HG03045 (cell line): ENCODE measurements at regions not wholly inside any gene's neighbourhood (a gene's known extent, or its start where the extent isn't known, plus 50 kb on each side); places are given as distances from the start of the nearest gene placed in this dataset.

Source experiments
- ATAC-seq: cut with Tn5 transposase; IDR thresholded peaks from one replicate; pipeline ENCODE4 v1.9.1; 2021; ENCODE audit warnings: mild to moderate bottlenecking, moderate library complexity; ENCODE audit not compliant: unreplicated experiment

DNA sequence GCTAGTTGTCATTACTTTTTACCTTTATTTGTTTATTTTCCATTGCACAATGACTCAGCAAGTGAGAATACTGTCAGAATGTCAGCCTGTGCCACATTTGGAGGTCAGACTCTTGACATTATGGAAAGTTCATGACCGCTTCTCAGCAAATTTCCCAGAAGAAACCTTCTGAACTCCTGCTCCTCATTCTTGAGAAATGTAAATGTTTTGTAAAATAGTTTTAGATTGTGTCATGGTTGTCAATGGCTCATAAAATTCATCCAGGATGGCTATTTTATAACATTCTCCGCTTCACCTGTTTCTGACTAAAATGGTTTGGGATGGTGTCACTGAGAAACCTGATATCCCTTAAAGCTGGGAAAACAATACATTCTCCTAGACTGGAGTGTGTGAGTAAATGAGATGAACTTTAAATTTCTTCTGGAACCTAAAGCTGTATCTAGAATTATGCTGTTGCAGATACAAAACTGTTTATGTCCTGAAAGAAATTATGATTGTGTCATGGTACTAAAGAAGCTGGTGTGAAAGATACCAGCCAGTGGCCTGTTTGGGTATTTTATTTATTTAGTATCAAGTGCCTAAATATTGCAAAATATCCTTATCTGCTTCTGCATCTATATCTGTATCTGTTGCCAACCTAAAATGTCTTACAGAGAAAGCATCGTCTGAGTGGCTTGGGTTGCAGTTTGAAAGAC, 671.7 kb downstream of the GATA3 start:
- ATAC-seq: no peak

DNA sequence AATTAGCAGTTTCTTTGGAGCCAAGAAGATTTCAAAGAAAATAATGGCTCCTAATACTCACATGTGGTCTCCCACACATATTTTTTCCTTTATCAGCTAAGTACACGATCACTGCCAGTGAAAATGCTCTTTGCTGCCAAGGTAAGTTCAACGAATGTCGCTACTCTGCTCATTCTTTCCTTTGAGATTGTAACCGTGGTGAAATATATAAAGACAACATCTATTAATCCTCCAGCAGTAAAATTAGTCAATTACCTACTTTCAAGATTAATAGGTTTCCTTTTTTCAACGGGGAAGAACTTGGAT, 672.2 kb downstream of the GATA3 start:
- no peak for ATAC-seq

DNA sequence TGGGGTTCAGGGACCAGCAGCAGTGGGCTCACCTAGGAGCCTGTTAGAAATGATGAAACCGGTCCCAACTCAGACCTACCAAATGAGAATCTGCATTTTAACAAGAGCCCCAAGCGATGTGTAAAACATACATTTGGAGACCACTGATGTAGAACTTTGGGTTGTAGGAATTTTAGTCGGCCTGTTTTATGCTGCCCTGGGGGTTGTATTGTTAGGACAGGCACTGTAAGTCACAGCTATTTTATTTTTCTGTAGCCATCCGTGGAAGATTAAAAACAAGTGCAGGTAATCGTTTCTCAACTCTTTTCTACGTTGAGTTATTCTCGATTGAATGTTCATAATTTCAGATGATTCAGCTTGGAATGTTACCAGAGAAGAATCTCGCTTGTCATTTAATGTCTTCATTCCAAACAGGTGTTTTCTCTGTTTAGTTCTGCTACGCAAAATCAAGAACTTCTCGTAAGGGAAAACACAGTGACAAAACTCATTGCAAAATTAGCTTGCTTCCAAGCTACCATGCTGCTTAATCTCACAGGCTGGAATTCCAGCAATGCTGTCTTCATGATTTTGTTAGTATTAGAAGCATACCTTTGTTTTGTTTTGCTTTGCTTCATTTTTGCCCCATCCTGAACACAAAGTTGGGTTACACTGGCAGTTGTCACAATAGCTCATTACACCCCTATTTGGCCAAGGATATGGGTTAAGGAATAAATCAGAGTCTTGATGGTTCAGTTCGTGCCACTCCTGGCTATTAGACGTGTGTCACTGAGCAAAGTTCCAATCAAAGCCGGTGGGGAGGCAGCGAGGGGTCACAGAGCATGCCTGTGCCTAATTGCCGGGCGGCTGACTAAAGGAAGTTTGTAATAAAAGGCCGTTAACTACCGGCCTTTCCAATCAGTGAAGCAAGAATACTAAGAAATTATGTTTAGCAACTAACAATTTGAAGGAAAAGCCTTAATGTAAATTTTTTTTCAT, 676.9 kb downstream of the GATA3 start:
- ATAC-seq: no peak

DNA sequence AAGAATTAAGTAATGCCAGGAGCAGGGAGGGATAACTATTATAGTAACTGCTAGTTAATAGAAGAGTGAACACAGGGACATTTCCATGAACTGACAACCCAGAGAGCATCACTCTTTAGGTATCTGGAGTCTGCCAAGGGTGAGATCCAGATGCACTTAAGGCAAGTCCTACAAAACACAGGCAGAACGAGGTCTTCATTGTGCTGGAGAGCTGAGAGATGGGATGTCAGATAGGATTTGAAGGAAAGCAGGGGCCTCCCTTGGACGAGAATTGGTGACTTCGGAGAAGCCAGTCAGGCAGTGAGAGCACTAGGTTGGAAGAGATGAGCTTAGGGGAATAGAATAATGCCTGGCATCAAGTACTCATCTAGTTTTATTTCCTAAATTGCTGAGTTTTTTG, 684.5 kb downstream of the GATA3 start:
- no peak for ATAC-seq

DNA sequence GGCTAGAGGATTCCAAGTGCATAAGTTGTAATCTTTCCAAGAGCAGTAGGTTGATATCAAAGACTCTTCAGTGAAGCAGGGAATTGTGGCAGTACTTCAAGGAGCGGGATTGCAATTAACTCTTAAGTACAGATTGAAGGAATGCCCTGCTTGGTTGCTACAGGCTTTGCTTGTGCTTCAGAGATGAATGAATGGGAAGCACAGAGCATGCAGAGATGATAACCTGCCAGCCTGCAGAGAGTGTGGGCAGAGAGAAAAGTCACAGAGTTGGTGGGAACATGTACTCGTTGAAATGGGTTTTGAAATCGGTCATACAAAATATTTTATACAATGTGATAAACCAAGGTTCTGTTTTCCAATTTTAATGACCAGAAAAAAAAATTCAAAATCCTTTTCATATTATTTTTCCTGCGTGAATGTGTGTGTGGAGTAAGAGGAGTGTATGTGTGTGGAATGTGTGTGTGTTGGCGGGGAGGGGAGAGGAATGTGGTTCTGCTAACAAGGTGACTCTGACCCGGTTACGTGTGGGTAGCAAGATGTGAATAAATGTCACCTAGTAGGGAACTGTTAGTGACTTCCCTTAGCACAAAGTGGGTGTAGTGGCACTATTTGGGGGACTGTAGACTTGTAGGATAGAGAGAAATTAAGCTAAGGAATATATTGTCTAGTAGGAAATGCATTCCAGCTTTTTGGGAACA, 697.8 kb downstream of the GATA3 start:
- no peak for ATAC-seq

DNA sequence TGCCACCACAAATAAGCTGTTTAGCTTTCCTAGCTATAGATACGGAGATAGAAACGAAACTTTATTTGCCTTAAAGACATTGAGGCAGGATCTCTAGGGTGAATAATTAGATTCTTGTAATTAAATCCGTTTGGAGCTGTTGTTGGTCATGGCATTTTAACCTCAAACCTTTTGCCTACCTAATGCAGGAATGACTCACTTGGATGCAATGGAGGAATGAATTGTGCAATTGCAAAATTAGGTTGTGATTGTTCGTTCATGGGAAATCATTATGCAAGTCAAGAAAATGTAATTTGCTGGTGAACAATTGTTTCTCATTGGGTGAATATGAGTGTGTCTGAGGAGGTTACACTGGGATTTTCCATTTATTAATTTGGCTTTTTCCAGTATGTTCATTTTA, 703.5 kb downstream of the GATA3 start:
- no peak for ATAC-seq

DNA sequence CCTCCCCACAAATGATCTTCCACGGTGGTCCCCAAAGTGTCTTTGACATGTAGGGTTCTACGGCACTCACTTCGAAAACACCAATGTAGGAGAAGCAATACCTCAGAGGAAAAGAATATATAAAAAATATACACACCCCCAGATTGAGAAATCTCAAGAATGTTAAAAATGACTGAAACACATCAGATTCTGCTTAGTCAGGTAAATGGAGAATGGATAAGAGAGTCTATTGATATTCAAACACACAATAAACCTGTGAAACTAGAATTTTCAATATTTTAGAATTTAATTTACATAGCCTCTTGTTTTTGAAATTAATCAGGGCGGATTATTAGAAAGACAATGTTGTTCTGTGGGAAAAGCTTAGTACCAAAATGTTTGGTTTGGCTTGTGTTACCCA, 712.4 kb downstream of the GATA3 start:
- no peak for ATAC-seq

DNA sequence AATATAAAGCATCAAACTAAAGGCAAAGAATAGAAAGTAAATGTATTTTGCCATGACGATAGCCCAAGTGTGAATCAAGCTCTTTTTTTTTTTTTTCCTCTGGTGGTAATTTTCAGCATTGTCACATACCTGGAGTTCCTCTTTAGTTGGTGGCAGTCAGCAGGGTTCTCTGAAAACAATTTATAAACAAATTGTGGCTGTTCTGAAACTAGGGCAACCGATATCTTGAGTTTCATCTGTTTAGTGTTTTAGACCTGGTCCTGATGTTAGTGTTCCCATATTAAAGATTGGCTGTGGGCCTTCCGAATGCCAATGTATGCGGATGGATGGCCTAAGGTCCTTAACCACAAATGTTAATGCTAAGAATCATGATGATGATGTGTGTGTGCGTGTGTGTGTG, 713.1 kb downstream of the GATA3 start:
- ATAC-seq: no peak

DNA sequence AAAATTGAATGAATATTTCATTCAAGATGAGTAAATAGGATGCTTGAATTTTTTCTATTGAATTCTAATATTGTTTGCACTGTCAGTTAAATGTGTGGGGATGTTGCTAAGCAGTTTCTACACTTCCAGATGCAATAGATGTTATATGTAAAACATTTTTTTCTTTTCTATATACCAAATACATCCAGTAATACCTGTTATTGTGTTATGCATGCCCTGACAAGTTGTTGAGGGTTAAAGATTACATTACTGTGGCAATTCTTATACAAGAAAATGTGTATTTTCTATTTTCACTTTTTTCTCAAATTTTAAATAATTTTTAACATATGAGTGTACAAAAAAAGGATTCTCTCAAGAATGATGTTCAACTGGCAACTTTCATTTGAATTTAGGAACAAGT, 713.9 kb downstream of the GATA3 start:
- ATAC-seq: no peak

DNA sequence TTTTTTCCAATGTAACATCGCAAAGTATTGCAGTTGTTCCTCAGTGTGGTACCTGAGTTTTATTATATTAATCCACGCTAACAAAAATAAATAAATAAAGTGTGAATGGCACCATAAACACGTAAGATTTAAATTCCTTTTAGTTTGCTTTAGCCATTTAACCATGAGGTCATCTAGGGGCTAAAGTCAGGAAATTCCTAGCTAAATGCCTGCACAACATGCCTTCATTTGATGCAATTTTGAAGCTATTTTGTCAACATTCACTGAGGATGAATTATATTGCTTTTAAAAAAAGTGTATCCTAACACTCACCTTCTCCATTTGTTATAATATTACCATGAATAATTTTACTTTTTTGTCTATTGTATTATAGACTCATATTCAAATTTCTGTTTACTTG, 714.4 kb downstream of the GATA3 start:
- ATAC-seq: no peak

DNA sequence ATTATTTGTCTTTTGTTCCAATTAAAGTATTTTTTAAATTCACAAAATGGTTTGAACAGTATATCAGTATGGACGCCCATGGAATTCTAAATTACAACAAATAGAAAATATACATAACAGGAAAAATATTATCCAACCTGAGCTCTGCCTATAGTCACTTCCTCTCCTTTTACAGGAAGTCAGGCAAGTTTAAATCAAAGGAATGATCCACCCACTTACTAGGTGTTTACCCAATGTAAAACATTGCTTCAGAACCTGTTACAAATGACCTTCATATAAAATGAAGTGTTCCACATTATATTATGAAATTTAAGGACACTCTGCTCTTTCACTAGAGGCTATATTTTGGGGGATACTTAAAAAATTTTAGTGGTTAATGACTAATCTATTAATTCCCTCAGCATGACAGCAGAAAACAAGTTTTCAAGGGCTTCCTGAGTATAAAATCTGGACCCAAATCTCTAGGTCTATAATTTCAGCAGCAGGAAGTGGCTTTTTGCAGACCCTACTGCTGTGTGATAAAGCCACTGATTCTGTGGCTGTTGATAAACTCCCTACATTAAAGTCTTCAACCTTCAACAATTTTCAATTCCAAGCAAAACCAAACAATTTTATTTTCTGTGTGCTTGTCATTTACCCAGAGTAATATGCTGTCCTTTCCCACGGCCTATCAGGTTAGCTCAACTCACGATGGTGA, 722.6 kb downstream of the GATA3 start:
- ATAC-seq: no peak

DNA sequence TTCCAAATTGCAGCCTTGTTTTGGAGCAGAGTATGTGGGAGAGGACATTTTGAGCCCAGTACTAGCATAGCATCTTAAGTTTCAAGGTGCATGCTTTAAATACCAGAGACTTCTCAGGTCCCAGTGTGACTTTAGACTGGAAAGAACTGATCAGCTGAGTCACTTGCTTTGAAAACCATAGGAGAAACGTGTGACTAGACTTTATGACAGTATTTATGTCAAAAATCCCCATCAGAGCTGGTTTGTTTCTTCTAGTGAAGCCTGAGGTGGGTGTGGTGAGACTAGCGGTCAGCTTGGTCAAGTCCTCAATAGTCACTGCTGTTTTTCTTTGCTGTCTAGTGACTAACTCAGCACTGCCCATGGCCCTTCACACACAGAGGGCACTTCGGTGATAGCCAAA, 724.2 kb downstream of the GATA3 start:
- ATAC-seq: no peak

DNA sequence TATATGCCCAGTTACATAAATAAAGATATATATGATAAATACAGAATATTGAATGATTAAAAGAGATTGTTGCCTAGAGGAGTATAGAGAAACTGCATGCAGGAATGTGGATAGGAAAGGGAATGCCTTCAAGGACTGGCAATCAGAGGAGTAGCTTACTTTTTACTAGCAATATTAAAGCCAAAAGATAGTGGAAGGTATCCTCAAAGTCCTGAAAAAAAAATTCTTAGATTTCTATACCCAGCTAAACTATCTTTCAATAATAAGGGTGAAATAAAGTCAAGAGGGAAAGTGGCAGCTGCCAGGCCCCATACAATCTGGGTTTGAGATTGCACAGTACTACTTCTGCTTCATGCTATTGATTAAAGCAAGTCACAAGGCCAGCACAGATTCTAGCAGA, 733.2 kb downstream of the GATA3 start:
- ATAC-seq: no peak

DNA sequence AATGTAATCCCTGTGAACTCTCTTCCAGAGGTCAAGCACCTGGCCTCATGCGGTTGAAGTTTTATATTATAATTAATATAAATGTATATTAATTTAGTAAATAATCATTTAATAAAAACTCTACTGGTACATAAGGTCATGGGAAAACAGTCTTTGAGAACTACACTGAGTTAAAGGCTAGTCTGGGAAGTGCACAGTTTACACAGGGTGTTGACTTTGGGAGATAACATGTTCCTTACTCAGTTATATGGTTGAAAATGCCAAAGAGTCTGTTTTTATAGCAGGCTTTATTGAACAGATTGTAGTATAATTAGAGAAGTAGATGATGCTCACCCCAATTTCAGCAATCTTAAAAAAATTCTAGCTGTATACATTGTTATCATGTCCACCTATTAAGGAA, 735.9 kb downstream of the GATA3 start:
- ATAC-seq: no peak

DNA sequence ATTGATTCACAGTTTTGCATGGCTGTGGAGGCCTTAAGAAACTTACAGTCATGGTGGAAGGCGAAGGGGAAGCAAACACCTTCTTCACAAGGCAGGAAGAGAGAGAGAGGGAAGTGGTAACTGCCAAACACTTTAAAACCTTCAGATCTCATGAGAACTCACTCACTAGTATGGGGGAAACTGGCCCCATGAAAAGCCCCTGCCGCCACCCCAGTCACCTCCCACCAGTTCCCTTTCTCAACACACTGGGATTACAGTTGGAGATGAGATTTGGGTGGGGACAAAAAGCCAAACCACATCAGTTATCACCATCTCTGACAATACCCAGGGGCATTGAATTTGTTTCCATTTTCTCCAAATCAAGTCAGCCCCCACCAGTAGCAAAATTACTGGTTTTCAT, 740.4 kb downstream of the GATA3 start:
- ATAC-seq: no peak

DNA sequence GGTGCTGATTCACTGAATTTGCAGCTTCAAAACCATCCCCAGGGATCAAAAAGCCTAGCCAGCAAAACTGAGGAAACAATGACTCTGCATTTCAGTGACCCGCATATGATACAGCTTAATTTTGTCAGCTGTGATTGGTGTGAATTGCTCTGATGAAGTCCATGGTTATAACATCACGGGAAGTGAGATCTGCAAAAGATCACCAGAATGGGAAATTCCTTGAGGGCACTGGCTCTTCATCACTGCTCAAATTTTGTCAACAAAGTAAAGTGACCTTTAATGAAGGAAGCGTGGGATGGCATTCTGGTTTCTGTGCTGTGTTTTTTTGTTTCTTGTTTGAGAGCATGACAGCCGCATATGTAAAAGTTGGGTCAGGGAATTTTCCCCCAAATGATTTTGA, 745.9 kb downstream of the GATA3 start:
- ATAC-seq: no peak

DNA sequence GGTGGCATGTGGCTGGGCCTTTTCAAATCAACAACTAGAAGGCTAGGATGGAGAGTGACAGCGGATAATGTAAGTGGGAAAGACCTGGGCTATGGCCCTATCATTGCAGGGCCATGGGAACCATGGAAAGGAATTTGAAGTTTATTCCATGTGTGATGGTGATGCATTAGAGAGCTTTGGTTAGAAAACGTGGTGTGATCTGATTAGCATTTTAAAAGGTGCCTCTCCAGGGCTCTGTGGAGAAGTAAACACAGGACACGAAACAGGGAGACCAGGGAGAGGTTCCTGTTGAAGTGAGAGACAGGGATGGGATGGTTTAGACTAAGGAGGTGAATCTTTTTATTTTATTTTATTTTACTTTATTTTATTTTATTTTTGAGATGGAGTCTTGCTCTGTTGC, 749.5 kb downstream of the GATA3 start:
- ATAC-seq: no peak

DNA sequence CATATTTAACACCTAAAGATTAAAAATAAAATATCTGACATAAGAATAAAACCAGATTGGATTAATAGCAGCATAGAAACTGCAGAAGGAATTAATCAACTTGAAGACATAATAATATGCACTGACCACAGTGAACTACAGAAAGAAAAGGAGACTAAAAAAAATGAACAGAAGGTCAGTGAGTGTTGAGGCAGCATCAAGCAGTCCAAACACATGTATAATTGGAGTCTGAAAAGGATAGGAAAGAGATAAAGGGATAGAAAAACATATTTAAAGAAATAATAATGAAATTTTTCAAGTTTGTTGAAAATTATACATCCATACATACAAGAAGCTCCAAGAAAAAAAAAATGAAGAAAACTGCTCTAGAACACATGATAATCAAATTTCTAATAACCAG, 756.2 kb downstream of the GATA3 start:
- no peak for ATAC-seq

DNA sequence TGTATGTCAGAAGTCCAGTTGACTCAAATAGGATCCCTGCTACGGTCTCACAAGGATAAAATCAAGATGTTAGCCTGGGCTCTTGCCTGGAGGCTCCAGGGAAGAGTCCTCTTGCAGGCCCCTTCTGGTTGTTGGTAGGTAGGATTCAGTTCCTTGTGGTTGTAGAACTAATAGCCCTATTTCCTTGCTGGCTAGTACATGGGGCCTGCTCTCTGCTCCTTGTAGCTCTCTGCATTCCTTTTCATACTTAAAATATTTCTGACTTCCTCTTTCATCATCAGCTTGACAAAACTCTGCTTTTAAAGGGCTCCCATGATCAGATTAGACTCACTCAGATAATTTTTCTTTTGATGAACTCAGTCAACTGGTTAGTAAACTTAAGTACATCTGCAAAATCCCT, 756.7 kb downstream of the GATA3 start:
- ATAC-seq: no peak

DNA sequence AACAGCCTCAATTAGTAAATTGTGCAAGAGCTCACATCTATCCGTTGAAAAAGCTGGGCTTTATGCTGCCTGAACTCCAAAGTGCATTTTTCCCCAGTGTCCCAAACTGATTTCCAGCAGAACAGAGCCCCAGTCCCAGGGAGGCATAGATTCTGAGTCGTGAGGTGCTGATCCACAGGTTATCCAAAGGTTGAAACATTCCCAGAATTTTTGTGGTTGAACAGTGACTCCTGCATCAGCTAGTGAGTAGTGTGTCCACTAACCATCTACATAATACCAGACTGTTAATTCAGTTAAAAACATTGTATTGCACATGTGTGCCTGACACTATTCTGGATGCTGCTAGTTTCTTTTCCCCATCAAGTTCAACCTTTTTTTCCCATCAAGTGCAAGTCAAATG, 761.5 kb downstream of the GATA3 start:
- no peak for ATAC-seq

DNA sequence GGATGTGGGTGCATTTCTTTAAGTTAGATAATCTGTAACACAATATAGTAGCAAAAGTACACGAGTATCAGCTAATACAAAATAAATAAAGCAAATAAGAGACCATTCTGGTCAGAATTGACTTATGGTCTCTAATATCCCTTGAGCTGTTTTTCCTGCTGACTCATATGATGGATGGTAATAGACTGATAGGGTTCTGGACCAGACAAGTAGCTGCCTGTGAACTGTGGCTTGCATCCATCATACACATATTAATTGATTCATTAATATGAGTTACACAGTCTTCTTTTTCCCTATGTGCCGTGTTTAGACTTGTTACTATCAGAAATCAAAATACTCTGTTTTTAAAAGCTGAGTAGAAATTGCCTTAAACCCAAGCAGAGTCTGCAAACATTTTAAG, 762.8 kb downstream of the GATA3 start:
- ATAC-seq: no peak
